ENCODE measurements at regions not wholly inside any gene's neighbourhood (a gene's known extent, or its start where the extent isn't known, plus 50 kb on each side); places are given as distances from the start of the nearest gene placed in this dataset.
"Not testable (repeated sequence)": the region's sequence is repeated elsewhere in the genome, so short reads cannot be mapped to it uniquely, and the experiment has no call there.

GRCh38 chr1:8171751-8172464 is 145.8 kb upstream of the ERRFI1 start:
- intact Hi-C loops (cut with micrococcal nuclease) = no loop called here

GRCh38 chr1:8170059-8170835 is 144.1 kb upstream of the ERRFI1 start:
- intact Hi-C loops (cut with micrococcal nuclease) = no loop called here

GRCh38 chr1:8169364-8170058 is 143.4 kb upstream of the ERRFI1 start:
- intact Hi-C loops (cut with micrococcal nuclease) = loop anchor here (1.0 to 2.0 kb wide), 3 partner anchors 13 to 73 kb away; no protein-coding TSS in a partner anchor

GRCh38 chr1:8167936-8168335 is 141.8 kb upstream of the ERRFI1 start:
- intact Hi-C loops (cut with micrococcal nuclease) = loop anchor here (2.0 kb wide), 1 partner anchor 71 kb away; no protein-coding TSS in a partner anchor

GRCh38 chr1:8166406-8166805 is 140.3 kb upstream of the ERRFI1 start:
- intact Hi-C loops (cut with micrococcal nuclease) = no loop called here

GRCh38 chr1:8165595-8166360 is 139.7 kb upstream of the ERRFI1 start:
- intact Hi-C loops (cut with micrococcal nuclease) = no loop called here

- intact Hi-C loops (cut with micrococcal nuclease) = no loop called here
Measured at GRCh38 chr1:8164670-8165069, 138.6 kb upstream of the ERRFI1 start.

GRCh38 chr1:8163039-8163438 is 136.9 kb upstream of the ERRFI1 start:
- intact Hi-C loops (cut with micrococcal nuclease) = no loop called here

- intact Hi-C loops (cut with micrococcal nuclease) = no loop called here
Measured at GRCh38 chr1:8162168-8162567, 136.1 kb upstream of the ERRFI1 start.

- intact Hi-C loops (cut with micrococcal nuclease) = no loop called here
Measured at GRCh38 chr1:8161546-8162105, 135.5 kb upstream of the ERRFI1 start.

GRCh38 chr1:8159470-8160024 is 133.4 kb upstream of the ERRFI1 start:
- intact Hi-C loops (cut with micrococcal nuclease) = no loop called here

- intact Hi-C loops (cut with micrococcal nuclease) = no loop called here
Measured at GRCh38 chr1:8158995-8159394, 132.9 kb upstream of the ERRFI1 start.

GRCh38 chr1:8157765-8158164 is 131.7 kb upstream of the ERRFI1 start:
- intact Hi-C loops (cut with micrococcal nuclease) = no loop called here

GRCh38 chr1:8155528-8156186 is 129.5 kb upstream of the ERRFI1 start:
- intact Hi-C loops (cut with micrococcal nuclease) = no loop called here

- intact Hi-C loops (cut with micrococcal nuclease) = no loop called here
Measured at GRCh38 chr1:8154621-8155052, 128.5 kb upstream of the ERRFI1 start.

- intact Hi-C loops (cut with micrococcal nuclease) = loop anchor here (2.0 kb wide), 1 partner anchor 127 kb away; the partner anchor contains the start of gene ERRFI1
Measured at GRCh38 chr1:8153961-8154360, 127.9 kb upstream of the ERRFI1 start.

- intact Hi-C loops (cut with micrococcal nuclease) = loop anchor here (1.0 to 2.0 kb wide), 4 partner anchors 16 to 126 kb away; partner anchors contain the start of gene ERRFI1
Measured at GRCh38 chr1:8152731-8153702, 126.9 kb upstream of the ERRFI1 start.

GRCh38 chr1:8151647-8152046 is 125.5 kb upstream of the ERRFI1 start:
- intact Hi-C loops (cut with micrococcal nuclease) = loop anchor here (1.0 to 2.0 kb wide), 4 partner anchors 18 to 125 kb away; partner anchors contain the start of gene ERRFI1

GRCh38 chr1:8149756-8150155 is 123.6 kb upstream of the ERRFI1 start:
- intact Hi-C loops (cut with micrococcal nuclease) = not testable (repeated sequence)

Data from T-helper 1 cell treated with Interleukin-12 subunit alpha and Interleukin-12 subunit beta and Interleukin-4 antibody, amounts not matched to agents 30 ng/mL and 1 ng/mL, for 36 hours (primary cell).